H1 (cell line): ENCODE measurements at regions not wholly inside any gene's neighbourhood (a gene's known extent, or its start where the extent isn't known, plus 50 kb on each side); places are given as distances from the start of the nearest gene placed in this dataset.

Experiments
- CTCF ChIA-PET: fragments of 300-600 bp; sonication (Branson Sonifier 250); formaldehyde crosslinking; loops from one replicate; lab custom pipeline; 2021; ENCODE audit not compliant: partially characterized antibody; lab: Charles Lee
- POLR2A ChIA-PET: fragments of 300-600 bp; sonication (Branson Sonifier 250); formaldehyde crosslinking; loops from one replicate; lab custom pipeline; 2021; ENCODE audit warnings: inconsistent platforms; ENCODE audit not compliant: partially characterized antibody; lab: Charles Lee
- DNase-seq, 2 experiments: peaks; one replicate each; pipeline versions ENCODE4 v3.0.0 to v3.0.0-alpha.2; 2010 to 2022; ENCODE audit warnings: low spot score in 2 of 2, low read depth in 1 of 2, mixed read lengths in 1 of 2
- FAIRE-seq: peaks from 2 replicates; lab custom pipeline; 2011; peaks lifted over from hg19 to GRCh38; lab: Jason Lieb, UNC
- H2AFZ ChIP-seq: 2 replicates; pipeline ENCODE4 v1.8.1; 2012; ENCODE audit warnings: low read length, inconsistent platforms
- H2AK5ac ChIP-seq: 2 replicates; pipeline ENCODE4 v1.6.1; 2013; ENCODE audit warnings: low read depth, low read length
- H2BK120ac ChIP-seq: replicated peaks from 2 replicates; pipeline ENCODE3; 2013; ENCODE audit warnings: low read depth, low read length, inconsistent platforms
- H2BK12ac ChIP-seq: 2 replicates; pipeline ENCODE4 v1.6.1; 2013; ENCODE audit warnings: low read depth, low read length
- H2BK15ac ChIP-seq: 2 replicates; pipeline ENCODE4 v1.6.1; 2013; ENCODE audit warnings: low read length
- H2BK20ac ChIP-seq: 2 replicates; pipeline ENCODE4 v1.6.1; 2013; ENCODE audit warnings: low read length
- H2BK5ac ChIP-seq: 2 replicates; pipeline ENCODE4 v1.6.1; 2013; ENCODE audit warnings: low read depth, low read length
- H3K14ac ChIP-seq: 2 replicates; pipeline ENCODE4 v1.6.1; 2013; ENCODE audit warnings: inconsistent platforms; ENCODE audit not compliant: insufficient read length
- H3K18ac ChIP-seq: 2 replicates; pipeline ENCODE4 v1.6.1; 2013; ENCODE audit warnings: low read length; ENCODE audit errors: extremely low read depth
- H3K23ac ChIP-seq: 2 replicates; pipeline ENCODE4 v1.6.1; 2013; ENCODE audit warnings: inconsistent platforms; ENCODE audit not compliant: insufficient read length
- H3K23me2 ChIP-seq: 2 replicates; pipeline ENCODE4 v1.6.1; 2013; ENCODE audit warnings: low read depth, low read length
- H3K27ac ChIP-seq: 2 replicates; pipeline ENCODE4 v1.6.1; 2011; ENCODE audit warnings: low read depth, low read length, inconsistent platforms
- H3K27me3 ChIP-seq, 4 experiments: replicated peaks in 1 of 4; 1 replicate in 1 of 4; 2 replicates in 3 of 4; pipeline versions ENCODE4 v1.6.1 to v1.8.1; 2011 to 2013; ENCODE audit warnings: low read length in 3 of 4, mild to moderate bottlenecking in 3 of 4, inconsistent platforms in 2 of 4, mixed read lengths in 2 of 4, moderate library complexity in 1 of 4; ENCODE audit not compliant: control insufficient read depth in 3 of 4, insufficient read depth in 3 of 4; ENCODE audit errors: extremely low read depth in 1 of 4
- H3K36me3 ChIP-seq, 4 experiments: 2 replicates each; pipeline versions ENCODE4 v1.6.1 to v1.8.1; 2011 to 2013; ENCODE audit warnings: mild to moderate bottlenecking in 4 of 4, low read length in 3 of 4, moderate library complexity in 2 of 4, control low read depth in 1 of 4, inconsistent platforms in 1 of 4; ENCODE audit not compliant: insufficient read depth in 4 of 4, control insufficient read depth in 2 of 4
- H3K4ac ChIP-seq: replicated peaks from 2 replicates; pipeline ENCODE3; 2013; ENCODE audit warnings: low read length, low read depth, mixed read lengths, inconsistent platforms; ENCODE audit not compliant: insufficient read length
- H3K4me1 ChIP-seq, 4 experiments: replicated peaks in 1 of 4; 1 replicate in 1 of 4; 2 replicates in 3 of 4; pipeline versions ENCODE4 v1.6.1 to v1.8.1; 2011 to 2013; ENCODE audit warnings: low read length in 3 of 4, inconsistent platforms in 2 of 4, mixed read lengths in 1 of 4; ENCODE audit not compliant: insufficient read depth in 4 of 4, control insufficient read depth in 3 of 4
- H3K4me2 ChIP-seq, 2 experiments: 2 replicates each; pipeline versions ENCODE4 v1.6.1 to v1.8.1; 2011 to 2013; ENCODE audit warnings: low read depth in 2 of 2, low read length in 2 of 2, control low read depth in 1 of 2, inconsistent platforms in 1 of 2, mild to moderate bottlenecking in 1 of 2; ENCODE audit not compliant: insufficient read depth in 1 of 2
- H3K4me3 ChIP-seq, 4 experiments: fragments of 200-600, 300-600 bp in 1 of 4; sonication (generic), shearing (Covaris generic), sonication (Bioruptor Twin) in 1 of 4; 2 replicates each; pipeline versions ENCODE4 v1.5.1 to v1.8.1; 2011 to 2016; ENCODE audit warnings: low read length in 4 of 4, low read depth in 3 of 4, control low read depth in 2 of 4, inconsistent platforms in 2 of 4, mild to moderate bottlenecking in 2 of 4, mixed read lengths in 1 of 4, moderate library complexity in 1 of 4; ENCODE audit not compliant: insufficient read depth in 2 of 4; ENCODE audit errors: extremely low read depth in 1 of 4
- H3K56ac ChIP-seq: replicated peaks from 2 replicates; pipeline ENCODE3; 2013; ENCODE audit warnings: low read depth, mild to moderate bottlenecking, mixed read lengths, low read length, inconsistent platforms; ENCODE audit not compliant: insufficient read length
- H3K79me1 ChIP-seq: 2 replicates; pipeline ENCODE4 v1.6.1; 2013; ENCODE audit warnings: low read depth, low read length, control low read depth
- H3K79me2 ChIP-seq, 2 experiments: 2 replicates each; pipeline versions ENCODE4 v1.6.1 to v1.8.1; 2012 to 2013; ENCODE audit warnings: low read length in 2 of 2, mild to moderate bottlenecking in 2 of 2, inconsistent platforms in 1 of 2; ENCODE audit not compliant: insufficient read depth in 2 of 2, control insufficient read depth in 1 of 2
- H3K9ac ChIP-seq, 4 experiments: replicated peaks in 1 of 4; 1 replicate in 1 of 4; 2 replicates in 3 of 4; pipeline versions ENCODE4 v1.6.1 to v1.8.1; 2011 to 2013; ENCODE audit warnings: low read depth in 3 of 4, low read length in 3 of 4, control low read depth in 2 of 4, mild to moderate bottlenecking in 2 of 4, moderate library complexity in 2 of 4, inconsistent platforms in 1 of 4; ENCODE audit errors: extremely low read depth in 1 of 4
- H3K9me3 ChIP-seq, 2 experiments: 2 replicates each; pipeline versions ENCODE4 v1.6.1 to v1.8.1; 2012 to 2013; ENCODE audit warnings: mild to moderate bottlenecking in 2 of 2, moderate library complexity in 2 of 2, control low read depth in 1 of 2, inconsistent platforms in 1 of 2, low read depth in 1 of 2, low read length in 1 of 2, mixed read lengths in 1 of 2; ENCODE audit not compliant: insufficient read depth in 2 of 2
- H4K20me1 ChIP-seq, 2 experiments: replicated peaks in 1 of 2; 2 replicates each; pipeline versions ENCODE3 to v1.8.1; 2011 to 2013; ENCODE audit warnings: inconsistent platforms in 2 of 2, low read length in 2 of 2, mild to moderate bottlenecking in 1 of 2; ENCODE audit not compliant: insufficient read depth in 2 of 2, control insufficient read depth in 1 of 2
- H4K5ac ChIP-seq: 2 replicates; pipeline ENCODE4 v1.6.1; 2013; ENCODE audit warnings: low read length, low read depth, mixed read lengths, inconsistent platforms; ENCODE audit not compliant: insufficient read length
- H4K8ac ChIP-seq: 2 replicates; pipeline ENCODE4 v1.8.0; 2013; ENCODE audit warnings: mild to moderate bottlenecking, moderate library complexity, low read length, inconsistent platforms; ENCODE audit not compliant: insufficient read depth; ENCODE audit errors: extremely low read depth
- H4K91ac ChIP-seq: replicated peaks from 2 replicates; pipeline ENCODE3; 2013; ENCODE audit warnings: low read length, mixed read lengths, inconsistent platforms; ENCODE audit not compliant: insufficient read length
- BCL11A ChIP-seq, 2 experiments: IDR thresholded peaks; one replicate each; pipeline ENCODE4 v1.6.1; 2011; ENCODE audit warnings: low read depth in 2 of 2, low read length in 2 of 2, mild to moderate bottlenecking in 2 of 2
- CBX8 ChIP-seq: fragments of 300-800, 300-1000 bp; sonication (generic); IDR thresholded peaks from 2 replicates; pipeline ENCODE4 v1.7.1; 2016; ENCODE audit warnings: low read depth, low read length, borderline replicate concordance
- CEBPB ChIP-seq: IDR thresholded peaks from 2 replicates; pipeline ENCODE4 v1.6.1; 2012; ENCODE audit warnings: low read depth, low read length
- CHD2 ChIP-seq: IDR thresholded peaks from 2 replicates; pipeline ENCODE4 v1.6.1; 2012; ENCODE audit warnings: low read length, improper control_type of control experiment
- EGR1 ChIP-seq: IDR thresholded peaks from 2 replicates; pipeline ENCODE4 v1.6.1; 2011; ENCODE audit warnings: low read depth, low read length, borderline replicate concordance
- FOSL1 ChIP-seq: IDR thresholded peaks from 2 replicates; pipeline ENCODE4 v1.6.1; 2011; ENCODE audit warnings: mild to moderate bottlenecking, low read depth, low read length, moderate library complexity; ENCODE audit not compliant: insufficient read depth
- GABPA ChIP-seq: IDR thresholded peaks from 2 replicates; pipeline ENCODE4 v1.6.1; 2011; ENCODE audit warnings: mild to moderate bottlenecking, low read length, moderate library complexity, borderline replicate concordance; ENCODE audit not compliant: insufficient read depth
- MAX ChIP-seq: IDR thresholded peaks from 2 replicates; pipeline ENCODE4 v1.6.1; 2012; ENCODE audit warnings: inconsistent platforms
- POLR2AphosphoS5 ChIP-seq: IDR thresholded peaks from 2 replicates; pipeline ENCODE4 v1.6.1; 2011; ENCODE audit warnings: low read depth, low read length
- SP4 ChIP-seq: IDR thresholded peaks from 2 replicates; pipeline ENCODE4 v1.6.1; 2012; ENCODE audit warnings: low read length, inconsistent platforms
- ZNF274 ChIP-seq: IDR thresholded peaks from 2 replicates; pipeline ENCODE4 v1.7.0; 2012; ENCODE audit warnings: low read length, borderline replicate concordance; ENCODE audit errors: extremely low read depth

GRCh38 chr1:194071205-194071604 is 884.8 kb upstream of the B3GALT2 start:
- no peak overlapping the region for H3K4me2 ChIP-seq
- no peak overlapping the region for H2BK5ac ChIP-seq
- no peak overlapping the region for H3K9ac ChIP-seq
- no peak overlapping the region for H4K91ac ChIP-seq
- no peak overlapping the region for H4K5ac ChIP-seq
- no peak overlapping the region for H2AK5ac ChIP-seq
- H2AFZ ChIP-seq, result no peak overlapping the region
- POLR2A ChIA-PET, result no interaction called here
- H2BK120ac ChIP-seq, result no peak overlapping the region
- no peak overlapping the region for H2BK20ac ChIP-seq
- no peak overlapping the region for H3K56ac ChIP-seq
- H3K4me1 ChIP-seq, result no peaks in the 10 kb centered on the region
- no peak for DNase-seq
- H3K79me1 ChIP-seq, result no peaks in the 10 kb centered on the region
- no peak overlapping the region for H2BK15ac ChIP-seq
- no peak overlapping the region for H3K4me3 ChIP-seq
- no peak overlapping the region for H2BK12ac ChIP-seq
- no peaks in the 10 kb centered on the region for H3K23me2 ChIP-seq
- no peak for FAIRE-seq
- H4K20me1 ChIP-seq, result no peaks in the 10 kb centered on the region
- no peaks in the 10 kb centered on the region for H3K9me3 ChIP-seq
- H4K8ac ChIP-seq, result no peak overlapping the region
- no peak overlapping the region for H3K18ac ChIP-seq
- no peak overlapping the region for H3K14ac ChIP-seq
- H3K79me2 ChIP-seq, result no peaks in the 10 kb centered on the region
- H3K23ac ChIP-seq, result no peak overlapping the region
- H3K27me3 ChIP-seq, result no peaks in the 10 kb centered on the region
- TF ChIP-seq ZNF274 (no peak), POLR2AphosphoS5 (no peak), MAX (no peak), SP4 (no peak), EGR1 (no peak), FOSL1 (no peak), CEBPB (no peak), CHD2 (no peak), CBX8 (no peak), GABPA (no peak), BCL11A (IDR thresholded peaks at IDR 0.05; ENCODE audit: low read depth in 2 of 2, low read length in 2 of 2) (no peak)
- H3K4ac ChIP-seq, result no peak overlapping the region
- CTCF ChIA-PET, result no interaction called here
- no peaks in the 10 kb centered on the region for H3K36me3 ChIP-seq
- no peak overlapping the region for H3K27ac ChIP-seq
